ENCODE measurements at regions not wholly inside any gene's neighbourhood (a gene's known extent, or its start where the extent isn't known, plus 50 kb on each side); places are given as distances from the start of the nearest gene placed in this dataset.

- no peaks in the 10 kb centered on the region for H3K9me3 ChIP-seq (ENCODE audit: insufficient read depth, low read length)
- H3K9ac ChIP-seq (ENCODE audit: low read length): no peak overlapping the region
- H3K4me2 ChIP-seq (ENCODE audit: low read length): no peak overlapping the region
- no peak overlapping the region for H2AFZ ChIP-seq (ENCODE audit: low read depth, low read length)
- no peaks in the 10 kb centered on the region for H3K27me3 ChIP-seq (ENCODE audit: low read depth, low read length)
- H3K4me1 ChIP-seq (ENCODE audit: low read length): peaks cover 10% of the 10 kb centered on the region
- no peaks in the 10 kb centered on the region for H4K20me1 ChIP-seq (ENCODE audit: insufficient read depth, low read length)
- H3K27ac ChIP-seq (ENCODE audit: low read length): no peak overlapping the region
- no peak overlapping the region for H3K4me3 ChIP-seq (ENCODE audit: low read length)
- H3K36me3 ChIP-seq (replicated peaks; ENCODE audit: low read depth, low read length): no peaks in the 10 kb centered on the region
- H3K79me2 ChIP-seq (ENCODE audit: low read length): no peaks in the 10 kb centered on the region
- TF ChIP-seq EZH2phosphoT487 (IDR thresholded peaks at IDR 0.05; ENCODE audit: low read depth) (no peak), CTCF (IDR thresholded peaks at IDR 0.05; ENCODE audit: low read depth, low read length) (no peak)
Observed at GRCh38 chr5:61931236-61931635, 374.8 kb upstream of the KIF2A start.

GRCh38 chr5:61933787-61934626 lies 372.0 kb upstream of the KIF2A start:
- no peaks in the 10 kb centered on the region for H3K79me2 ChIP-seq (ENCODE audit: low read length)
- no peaks in the 10 kb centered on the region for H3K27me3 ChIP-seq (ENCODE audit: low read depth, low read length)
- no peak overlapping the region for H2AFZ ChIP-seq (ENCODE audit: low read depth, low read length)
- H3K9me3 ChIP-seq (ENCODE audit: insufficient read depth, low read length): no peaks in the 10 kb centered on the region
- TF ChIP-seq CTCF (IDR thresholded peaks at IDR 0.05; ENCODE audit: low read depth, low read length): peak; percentile 73
- TF ChIP-seq EZH2phosphoT487 (IDR thresholded peaks at IDR 0.05; ENCODE audit: low read depth): no peak
- no peaks in the 10 kb centered on the region for H4K20me1 ChIP-seq (ENCODE audit: insufficient read depth, low read length)
- no peak overlapping the region for H3K9ac ChIP-seq (ENCODE audit: low read length)
- peak overlapping the region; percentile 13; the same call in 1 of the 2 replicates for H3K4me2 ChIP-seq (ENCODE audit: low read length)
- H3K27ac ChIP-seq (ENCODE audit: low read length): no peak overlapping the region
- peaks cover 10% of the 10 kb centered on the region for H3K4me1 ChIP-seq (ENCODE audit: low read length)
- H3K4me3 ChIP-seq (ENCODE audit: low read length): no peak overlapping the region
- no peaks in the 10 kb centered on the region for H3K36me3 ChIP-seq (replicated peaks; ENCODE audit: low read depth, low read length)

- Histone ChIP-seq H4K20me1 (ENCODE audit: insufficient read depth, low read length) (no peaks in the 10 kb centered on the region), H3K9ac (ENCODE audit: low read length) (no peak overlapping the region), H3K9me3 (ENCODE audit: insufficient read depth, low read length) (no peaks in the 10 kb centered on the region), H3K27me3 (ENCODE audit: low read depth, low read length) (no peaks in the 10 kb centered on the region), H3K27ac (ENCODE audit: low read length) (no peak overlapping the region), H2AFZ (ENCODE audit: low read depth, low read length) (no peak overlapping the region), H3K4me1 (ENCODE audit: low read length) (no peaks in the 10 kb centered on the region), H3K4me2 (ENCODE audit: low read length) (no peak overlapping the region), H3K4me3 (ENCODE audit: low read length) (no peak overlapping the region), H3K79me2 (ENCODE audit: low read length) (no peaks in the 10 kb centered on the region), H3K36me3 (replicated peaks; ENCODE audit: low read depth, low read length) (no peaks in the 10 kb centered on the region)
- no peak for TF ChIP-seq EZH2phosphoT487 (IDR thresholded peaks at IDR 0.05; ENCODE audit: low read depth)
- TF ChIP-seq CTCF (IDR thresholded peaks at IDR 0.05; ENCODE audit: low read depth, low read length): no peak
Observed at GRCh38 chr5:61941637-61942036, 364.4 kb upstream of the KIF2A start.

GRCh38 chr5:61942462-61943049 lies 363.4 kb upstream of the KIF2A start:
- TF ChIP-seq CTCF (IDR thresholded peaks at IDR 0.05; ENCODE audit: low read depth, low read length): no peak
- no peak for TF ChIP-seq EZH2phosphoT487 (IDR thresholded peaks at IDR 0.05; ENCODE audit: low read depth)
- no peak overlapping the region for H3K4me2 ChIP-seq (ENCODE audit: low read length)
- H3K36me3 ChIP-seq (replicated peaks; ENCODE audit: low read depth, low read length): no peaks in the 10 kb centered on the region
- H3K4me1 ChIP-seq (ENCODE audit: low read length): no peaks in the 10 kb centered on the region
- no peaks in the 10 kb centered on the region for H4K20me1 ChIP-seq (ENCODE audit: insufficient read depth, low read length)
- no peak overlapping the region for H3K4me3 ChIP-seq (ENCODE audit: low read length)
- H3K27me3 ChIP-seq (ENCODE audit: low read depth, low read length): no peaks in the 10 kb centered on the region
- H2AFZ ChIP-seq (ENCODE audit: low read depth, low read length): no peak overlapping the region
- no peak overlapping the region for H3K27ac ChIP-seq (ENCODE audit: low read length)
- H3K79me2 ChIP-seq (ENCODE audit: low read length): no peaks in the 10 kb centered on the region
- no peaks in the 10 kb centered on the region for H3K9me3 ChIP-seq (ENCODE audit: insufficient read depth, low read length)
- no peak overlapping the region for H3K9ac ChIP-seq (ENCODE audit: low read length)

All from OCI-LY3 (cell line).